ENCODE measurements at regions not wholly inside any gene's neighbourhood (a gene's known extent, or its start where the extent isn't known, plus 50 kb on each side); places are given as distances from the start of the nearest gene placed in this dataset.
"Not testable (repeated sequence)": the region's sequence is repeated elsewhere in the genome, so short reads cannot be mapped to it uniquely, and the experiment has no call there.

GRCh38 chr4:97370568-97370967 is 772.7 kb downstream of the STPG2 start:
- FAIRE-seq (no peak), DNase-seq (ENCODE audit: extremely low spot score, insufficient read length, low read depth) (no peak)

- DNase-seq (ENCODE audit: extremely low spot score, insufficient read length, low read depth) (no peak), FAIRE-seq (no peak)
These were observed 768.8 kb downstream of the STPG2 start for GRCh38 chr4:97374526-97374925.

GRCh38 chr4:97386969-97387368 is 756.3 kb downstream of the STPG2 start:
- FAIRE-seq (no peak), DNase-seq (ENCODE audit: extremely low spot score, insufficient read length, low read depth) (no peak)

GRCh38 chr4:97394653-97395052 is 748.6 kb downstream of the STPG2 start:
- no peak for FAIRE-seq
- no peak for DNase-seq (ENCODE audit: extremely low spot score, insufficient read length, low read depth)

GRCh38 chr4:97396097-97396496 is 747.2 kb downstream of the STPG2 start:
- FAIRE-seq (no peak), DNase-seq (ENCODE audit: extremely low spot score, insufficient read length, low read depth) (no peak)

GRCh38 chr4:97396605-97397004 is 746.7 kb downstream of the STPG2 start:
- DNase-seq (ENCODE audit: extremely low spot score, insufficient read length, low read depth) (no peak), FAIRE-seq (no peak)

GRCh38 chr4:97404876-97405523 is 738.3 kb downstream of the STPG2 start:
- DNase-seq (ENCODE audit: extremely low spot score, insufficient read length, low read depth), result no peak
- no peak for FAIRE-seq

GRCh38 chr4:97411356-97411755 is 731.9 kb downstream of the STPG2 start:
- no peak for FAIRE-seq

GRCh38 chr4:97412331-97412730 is 730.9 kb downstream of the STPG2 start:
- DNase-seq (ENCODE audit: extremely low spot score, insufficient read length, low read depth) (no peak), FAIRE-seq (no peak)

More at GRCh38 chr4:97411356-97411755, 731.9 kb downstream of the STPG2 start:
- DNase-seq (ENCODE audit: extremely low spot score, insufficient read length, low read depth), result no peak

- DNase-seq (ENCODE audit: extremely low spot score, insufficient read length, low read depth) (no peak), FAIRE-seq (no peak)
These were observed 729.1 kb downstream of the STPG2 start for GRCh38 chr4:97414161-97414560.

GRCh38 chr4:97432551-97432950 is 710.7 kb downstream of the STPG2 start:
- FAIRE-seq, result no peak
- no peak for DNase-seq (ENCODE audit: extremely low spot score, insufficient read length, low read depth)

- DNase-seq (ENCODE audit: extremely low spot score, insufficient read length, low read depth); FAIRE-seq: not testable (repeated sequence)
These were observed 705.1 kb downstream of the STPG2 start for GRCh38 chr4:97437998-97438705.

- no peak for DNase-seq (ENCODE audit: extremely low spot score, insufficient read length, low read depth)
These were observed 690.1 kb downstream of the STPG2 start for GRCh38 chr4:97453186-97453585.

GRCh38 chr4:97457253-97457652 is 686.0 kb downstream of the STPG2 start:
- no peak for FAIRE-seq

More at GRCh38 chr4:97453186-97453585, 690.1 kb downstream of the STPG2 start:
- FAIRE-seq, result no peak

GRCh38 chr4:97468272-97468671 is 675.0 kb downstream of the STPG2 start:
- FAIRE-seq (no peak), DNase-seq (ENCODE audit: extremely low spot score, insufficient read length, low read depth) (no peak)

More at GRCh38 chr4:97457253-97457652, 686.0 kb downstream of the STPG2 start:
- DNase-seq (ENCODE audit: extremely low spot score, insufficient read length, low read depth), result no peak

- no peak for FAIRE-seq
- DNase-seq (ENCODE audit: extremely low spot score, insufficient read length, low read depth), result no peak
These were observed 667.7 kb downstream of the STPG2 start for GRCh38 chr4:97475621-97476020.

- no peak for FAIRE-seq
- DNase-seq (ENCODE audit: extremely low spot score, insufficient read length, low read depth), result no peak
These were observed 665.3 kb downstream of the STPG2 start for GRCh38 chr4:97477974-97478373.

GRCh38 chr4:97479388-97479787 is 663.9 kb downstream of the STPG2 start:
- DNase-seq (ENCODE audit: extremely low spot score, insufficient read length, low read depth) (no peak), FAIRE-seq (no peak)

GRCh38 chr4:97491856-97492255 is 651.4 kb downstream of the STPG2 start:
- no peak for DNase-seq (ENCODE audit: extremely low spot score, insufficient read length, low read depth)
- FAIRE-seq, result no peak

- FAIRE-seq, result no peak
These were observed 649.3 kb downstream of the STPG2 start for GRCh38 chr4:97493815-97494518.

GRCh38 chr4:97496298-97496873 is 646.9 kb downstream of the STPG2 start:
- FAIRE-seq (no peak), DNase-seq (ENCODE audit: extremely low spot score, insufficient read length, low read depth) (no peak)

More at GRCh38 chr4:97493815-97494518, 649.3 kb downstream of the STPG2 start:
- no peak for DNase-seq (ENCODE audit: extremely low spot score, insufficient read length, low read depth)

Measured in GM18507 (cell line).